ENCODE measurements at regions not wholly inside any gene's neighbourhood (a gene's known extent, or its start where the extent isn't known, plus 50 kb on each side); places are given as distances from the start of the nearest gene placed in this dataset.

- peaks cover 100% of the 10 kb centered on the region for H3K27me3 Mint-ChIP-seq (ENCODE audit: unreplicated experiment)
- intact Hi-C loops (cut with micrococcal nuclease; ENCODE audit: unreplicated experiment), result no loop called here
Observed at GRCh38 chr1:38555130-38555529, 304.4 kb downstream of the RRAGC start.

GRCh38 chr1:38551318-38552307, 308.0 kb downstream of the RRAGC start:
- Mint-ChIP-seq H3K27me3 (ENCODE audit: unreplicated experiment) (peaks cover 100% of the 10 kb centered on the region), H3K27ac (ENCODE audit: unreplicated experiment) (no peak overlapping the region), H3K36me3 (ENCODE audit: insufficient read depth, unreplicated experiment) (no peaks in the 10 kb centered on the region), H3K4me3 (ENCODE audit: low read depth, unreplicated experiment) (no peak overlapping the region), H3K4me1 (ENCODE audit: low read depth, unreplicated experiment) (no peaks in the 10 kb centered on the region), H3K9me3 (ENCODE audit: low read depth, unreplicated experiment) (no peaks in the 10 kb centered on the region)
- intact Hi-C loops (cut with micrococcal nuclease; ENCODE audit: unreplicated experiment), result loop anchor here (2.0 kb wide), 1 partner anchor 73 kb away; no protein-coding TSS in a partner anchor
- CTCF ChIA-PET, result no interaction called here
- DNase-seq, result no peak
- TF ChIP-seq CTCF (IDR thresholded peaks at IDR 0.05; ENCODE audit: unreplicated experiment), result no peak
- BruUV-seq (replicated peaks), result no TSS peak

More at GRCh38 chr1:38555130-38555529, 304.4 kb downstream of the RRAGC start:
- H3K27ac Mint-ChIP-seq (ENCODE audit: unreplicated experiment), result no peak overlapping the region
- no peak overlapping the region for H3K4me3 Mint-ChIP-seq (ENCODE audit: low read depth, unreplicated experiment)
- no peaks in the 10 kb centered on the region for H3K4me1 Mint-ChIP-seq (ENCODE audit: low read depth, unreplicated experiment)
- no peak for DNase-seq
- CTCF ChIA-PET, result no interaction called here
- no peak for TF ChIP-seq CTCF (IDR thresholded peaks at IDR 0.05; ENCODE audit: unreplicated experiment)
- no peaks in the 10 kb centered on the region for H3K9me3 Mint-ChIP-seq (ENCODE audit: low read depth, unreplicated experiment)
- no TSS peak for BruUV-seq (replicated peaks)
- H3K36me3 Mint-ChIP-seq (ENCODE audit: insufficient read depth, unreplicated experiment), result no peaks in the 10 kb centered on the region

- H3K4me3 Mint-ChIP-seq (ENCODE audit: low read depth, unreplicated experiment), result no peak overlapping the region
- intact Hi-C loops (cut with micrococcal nuclease; ENCODE audit: unreplicated experiment), result no loop called here
- CTCF ChIA-PET, result no interaction called here
- no TSS peak for BruUV-seq (replicated peaks)
- no peak for TF ChIP-seq CTCF (IDR thresholded peaks at IDR 0.05; ENCODE audit: unreplicated experiment)
- no peaks in the 10 kb centered on the region for H3K4me1 Mint-ChIP-seq (ENCODE audit: low read depth, unreplicated experiment)
- H3K9me3 Mint-ChIP-seq (ENCODE audit: low read depth, unreplicated experiment), result no peaks in the 10 kb centered on the region
- H3K27ac Mint-ChIP-seq (ENCODE audit: unreplicated experiment), result no peak overlapping the region
- H3K27me3 Mint-ChIP-seq (ENCODE audit: unreplicated experiment), result peaks cover 94% of the 10 kb centered on the region
- no peaks in the 10 kb centered on the region for H3K36me3 Mint-ChIP-seq (ENCODE audit: insufficient read depth, unreplicated experiment)
- DNase-seq, result no peak
Observed at GRCh38 chr1:38549191-38549590, 310.4 kb downstream of the RRAGC start.

GRCh38 chr1:38547321-38547720, 312.3 kb downstream of the RRAGC start:
- CTCF ChIA-PET, result no interaction called here
- no peaks in the 10 kb centered on the region for H3K36me3 Mint-ChIP-seq (ENCODE audit: insufficient read depth, unreplicated experiment)
- H3K27ac Mint-ChIP-seq (ENCODE audit: unreplicated experiment), result no peak overlapping the region
- peaks cover 94% of the 10 kb centered on the region for H3K27me3 Mint-ChIP-seq (ENCODE audit: unreplicated experiment)
- no peaks in the 10 kb centered on the region for H3K4me1 Mint-ChIP-seq (ENCODE audit: low read depth, unreplicated experiment)
- no TSS peak for BruUV-seq (replicated peaks)
- no peak for DNase-seq
- no peaks in the 10 kb centered on the region for H3K9me3 Mint-ChIP-seq (ENCODE audit: low read depth, unreplicated experiment)
- no peak overlapping the region for H3K4me3 Mint-ChIP-seq (ENCODE audit: low read depth, unreplicated experiment)
- TF ChIP-seq CTCF (IDR thresholded peaks at IDR 0.05; ENCODE audit: unreplicated experiment), result no peak
- intact Hi-C loops (cut with micrococcal nuclease; ENCODE audit: unreplicated experiment), result no loop called here

Measured in Calu3 (cell line).